Hepatocyte (in vitro differentiated cells): ENCODE measurements at regions not wholly inside any gene's neighbourhood (a gene's known extent, or its start where the extent isn't known, plus 50 kb on each side); places are given as distances from the start of the nearest gene placed in this dataset.

ENCODE experiments used
- DNase-seq: peaks from one replicate; pipeline ENCODE4 v3.0.0-alpha.2; 2016; ENCODE audit warnings: low spot score
- H2AFZ ChIP-seq: fragments of 200-600 bp; sonication (generic); 2 replicates; pipeline ENCODE4 v1.6.0; 2016; ENCODE audit warnings: antibody characterized with exemption, mild to moderate bottlenecking
- H3K27ac ChIP-seq: fragments of 200-600 bp; sonication (generic); 2 replicates; pipeline ENCODE4 v1.5.1; 2016; ENCODE audit warnings: mild to moderate bottlenecking
- H3K27me3 ChIP-seq: fragments of 200-600 bp; sonication (generic); 2 replicates; pipeline ENCODE4 v1.6.1; 2016
- H3K36me3 ChIP-seq: fragments of 200-600 bp; sonication (generic); replicated peaks from 2 replicates; pipeline ENCODE4 v1.5.1; 2016; ENCODE audit warnings: low read depth; ENCODE audit not compliant: insufficient read depth
- H3K4me1 ChIP-seq: fragments of 200-600 bp; sonication (generic); 2 replicates; pipeline ENCODE4 v1.5.1; 2016; ENCODE audit warnings: mild to moderate bottlenecking, moderate library complexity; ENCODE audit not compliant: insufficient read depth
- H3K4me2 ChIP-seq: fragments of 200-600 bp; sonication (generic); 2 replicates; pipeline ENCODE4 v1.6.0; 2016
- H3K4me3 ChIP-seq: fragments of 200-600 bp; sonication (generic); 2 replicates; pipeline ENCODE4 v1.5.1; 2016; ENCODE audit warnings: mild to moderate bottlenecking
- H3K79me2 ChIP-seq: fragments of 200-600 bp; sonication (generic); 2 replicates; pipeline ENCODE4 v1.6.0; 2017; ENCODE audit warnings: mild to moderate bottlenecking
- H3K9me2 ChIP-seq: fragments of 200-600 bp; sonication (generic); replicated peaks from 2 replicates; pipeline ENCODE4 v1.6.0; 2017; ENCODE audit warnings: mild to moderate bottlenecking; ENCODE audit not compliant: insufficient read depth
- H3K9me3 ChIP-seq: fragments of 200-600 bp; sonication (generic); 2 replicates; pipeline ENCODE4 v1.5.1; 2016; ENCODE audit warnings: low read depth, mild to moderate bottlenecking
- H4K20me1 ChIP-seq: fragments of 200-600 bp; sonication (generic); 2 replicates; pipeline ENCODE4 v1.6.0; 2016; ENCODE audit warnings: mild to moderate bottlenecking; ENCODE audit not compliant: insufficient read depth, poor library complexity, severe bottlenecking
- CTCF ChIP-seq: fragments of 200-600 bp; sonication (generic); IDR thresholded peaks from 2 replicates; pipeline ENCODE4 v1.5.1; 2016; ENCODE audit warnings: antibody characterized with exemption, mild to moderate bottlenecking; ENCODE audit not compliant: poor library complexity
- EZH2 ChIP-seq: fragments of 200-600 bp; sonication (generic); IDR thresholded peaks from 2 replicates; pipeline ENCODE4 v1.6.1; 2016; ENCODE audit warnings: antibody characterized with exemption, mild to moderate bottlenecking, borderline replicate concordance
- EZH2phosphoT487 ChIP-seq: fragments of 200-600 bp; sonication (generic); IDR thresholded peaks from one replicate; pipeline ENCODE4 v1.6.1; 2018; ENCODE audit warnings: antibody characterized with exemption, mild to moderate bottlenecking, low read depth, moderate library complexity; ENCODE audit not compliant: unreplicated experiment, severe bottlenecking
- WGBS: methylation state at CpG from one replicate; pipeline ENCODE4 v1.1.6; 2016; ENCODE audit warnings: low lambda C conversion rate; ENCODE audit errors: missing lambda C conversion rate; 5-methylcytosine and 5-hydroxymethylcytosine counted together

- 79% methylated on average over 1 of the region's 1 CpG for whole genome bisulfite sequencing
- no peak overlapping the region for H3K27ac ChIP-seq
- no peaks in the 10 kb centered on the region for H3K4me1 ChIP-seq
- no peaks in the 10 kb centered on the region for H3K27me3 ChIP-seq
- no peak overlapping the region for H3K4me2 ChIP-seq
- H4K20me1 ChIP-seq: no peaks in the 10 kb centered on the region
- no peak for TF ChIP-seq EZH2phosphoT487
- TF ChIP-seq CTCF: no peak
- no peak for TF ChIP-seq EZH2
- no peak overlapping the region for H2AFZ ChIP-seq
- no peaks in the 10 kb centered on the region for H3K9me2 ChIP-seq
- no peak for DNase-seq
- H3K9me3 ChIP-seq: no peaks in the 10 kb centered on the region
- H3K36me3 ChIP-seq: no peaks in the 10 kb centered on the region
- no peaks in the 10 kb centered on the region for H3K79me2 ChIP-seq
- H3K4me3 ChIP-seq: no peak overlapping the region
Measured at GRCh38 chr18:60996326-60996725, 336.9 kb upstream of the CDH20 start.

GRCh38 chr18:60996822-60997221 lies 336.4 kb upstream of the CDH20 start:
- no peak overlapping the region for H3K4me2 ChIP-seq
- no peaks in the 10 kb centered on the region for H3K4me1 ChIP-seq
- no peaks in the 10 kb centered on the region for H3K36me3 ChIP-seq
- H3K4me3 ChIP-seq: no peak overlapping the region
- no peaks in the 10 kb centered on the region for H3K9me3 ChIP-seq
- WGBS: 92% methylated on average over 5 of the region's 5 CpGs
- H3K9me2 ChIP-seq: no peaks in the 10 kb centered on the region
- H2AFZ ChIP-seq: no peak overlapping the region
- no peaks in the 10 kb centered on the region for H4K20me1 ChIP-seq
- DNase-seq: no peak
- no peak overlapping the region for H3K27ac ChIP-seq
- TF ChIP-seq EZH2 (no peak), EZH2phosphoT487 (no peak), CTCF (no peak)
- H3K79me2 ChIP-seq: no peaks in the 10 kb centered on the region
- H3K27me3 ChIP-seq: no peaks in the 10 kb centered on the region

- WGBS: 91% methylated on average over 2 of the region's 2 CpGs
- H3K4me2 ChIP-seq: no peak overlapping the region
- H3K9me3 ChIP-seq: no peaks in the 10 kb centered on the region
- no peaks in the 10 kb centered on the region for H4K20me1 ChIP-seq
- no peak overlapping the region for H3K4me3 ChIP-seq
- H3K4me1 ChIP-seq: no peaks in the 10 kb centered on the region
- no peak overlapping the region for H3K27ac ChIP-seq
- no peaks in the 10 kb centered on the region for H3K36me3 ChIP-seq
- DNase-seq: no peak
- H3K27me3 ChIP-seq: no peaks in the 10 kb centered on the region
- H3K9me2 ChIP-seq: no peaks in the 10 kb centered on the region
- TF ChIP-seq EZH2phosphoT487 (no peak), CTCF (no peak), EZH2 (no peak)
- H3K79me2 ChIP-seq: no peaks in the 10 kb centered on the region
- H2AFZ ChIP-seq: no peak overlapping the region
Measured at GRCh38 chr18:61001138-61001537, 332.1 kb upstream of the CDH20 start.

- no peaks in the 10 kb centered on the region for H4K20me1 ChIP-seq
- TF ChIP-seq EZH2phosphoT487: no peak
- TF ChIP-seq CTCF: no peak
- TF ChIP-seq EZH2: no peak
- no peaks in the 10 kb centered on the region for H3K4me1 ChIP-seq
- no peak for DNase-seq
- no peak overlapping the region for H3K4me2 ChIP-seq
- H2AFZ ChIP-seq: no peak overlapping the region
- H3K79me2 ChIP-seq: no peaks in the 10 kb centered on the region
- H3K9me2 ChIP-seq: no peaks in the 10 kb centered on the region
- no peaks in the 10 kb centered on the region for H3K27me3 ChIP-seq
- H3K36me3 ChIP-seq: no peaks in the 10 kb centered on the region
- no peaks in the 10 kb centered on the region for H3K9me3 ChIP-seq
- no peak overlapping the region for H3K4me3 ChIP-seq
- 88% methylated on average over 4 of the region's 4 CpGs for WGBS
- no peak overlapping the region for H3K27ac ChIP-seq
Measured at GRCh38 chr18:61006687-61007224, 326.5 kb upstream of the CDH20 start.
